Left forelimb (tissue), 1 donor: ENCODE measurements at regions not wholly inside any gene's neighbourhood (a gene's known extent, or its start where the extent isn't known, plus 50 kb on each side); places are given as distances from the start of the nearest gene placed in this dataset.

Source experiments
- DNase-seq: peaks from one replicate; pipeline ENCODE4 v3.0.0-alpha.2; 2018; ENCODE audit warnings: low spot score

- DNase-seq = no peak
These were observed 484.2 kb downstream of the IRX1 start for GRCh38 chr5:4079831-4080230.

- no peak for DNase-seq
These were observed 484.7 kb downstream of the IRX1 start for GRCh38 chr5:4080370-4080769.

GRCh38 chr5:4081059-4081458 lies 485.4 kb downstream of the IRX1 start:
- DNase-seq = no peak

GRCh38 chr5:4081466-4081865 lies 485.8 kb downstream of the IRX1 start:
- no peak for DNase-seq

GRCh38 chr5:4082966-4083564 lies 487.4 kb downstream of the IRX1 start:
- DNase-seq = no peak

- no peak for DNase-seq
These were observed 488.1 kb downstream of the IRX1 start for GRCh38 chr5:4083591-4084337.

- DNase-seq = no peak
These were observed 490.4 kb downstream of the IRX1 start for GRCh38 chr5:4086081-4086480.

GRCh38 chr5:4087110-4087509 lies 491.5 kb downstream of the IRX1 start:
- DNase-seq = no peak

GRCh38 chr5:4089087-4089486 lies 493.5 kb downstream of the IRX1 start:
- no peak for DNase-seq

GRCh38 chr5:4093236-4093635 lies 497.6 kb downstream of the IRX1 start:
- DNase-seq = no peak

- no peak for DNase-seq
These were observed 498.3 kb downstream of the IRX1 start for GRCh38 chr5:4093970-4094369.

- DNase-seq = no peak
These were observed 500.4 kb downstream of the IRX1 start for GRCh38 chr5:4095918-4096630.

GRCh38 chr5:4097199-4097598 lies 501.6 kb downstream of the IRX1 start:
- no peak for DNase-seq

- no peak for DNase-seq
These were observed 502.6 kb downstream of the IRX1 start for GRCh38 chr5:4098226-4098625.

GRCh38 chr5:4099386-4099785 lies 503.8 kb downstream of the IRX1 start:
- DNase-seq = no peak

- DNase-seq = no peak
These were observed 505.1 kb downstream of the IRX1 start for GRCh38 chr5:4100739-4101138.

- no peak for DNase-seq
These were observed 505.6 kb downstream of the IRX1 start for GRCh38 chr5:4101189-4101588.

- no peak for DNase-seq
These were observed 509.4 kb downstream of the IRX1 start for GRCh38 chr5:4104831-4105597.

GRCh38 chr5:4108690-4109089 lies 513.1 kb downstream of the IRX1 start:
- DNase-seq = no peak

GRCh38 chr5:4113426-4113825 lies 517.8 kb downstream of the IRX1 start:
- DNase-seq = no peak

- no peak for DNase-seq
These were observed 518.3 kb downstream of the IRX1 start for GRCh38 chr5:4113905-4114304.

GRCh38 chr5:4114452-4114851 lies 518.8 kb downstream of the IRX1 start:
- DNase-seq = no peak

- no peak for DNase-seq
These were observed 521.2 kb downstream of the IRX1 start for GRCh38 chr5:4116834-4117233.
